Stimulated activated CD4-positive, alpha-beta T cell treated with anti-CD3 and anti-CD28 coated beads, Interleukin-2, amount 100 ng/mL, for 24 hours (primary cell): ENCODE measurements at regions not wholly inside any gene's neighbourhood (a gene's known extent, or its start where the extent isn't known, plus 50 kb on each side); places are given as distances from the start of the nearest gene placed in this dataset.

ENCODE experiments used
- DNase-seq, 2 donors: peaks; one replicate each; pipeline ENCODE4 v3.0.0-alpha.2; 2020

GRCh38 chr10:52653263-52653909, 119.2 kb downstream of the MBL2 start:
- DNase-seq = no peak

- no peak for DNase-seq
These were observed 118.4 kb downstream of the MBL2 start for GRCh38 chr10:52654201-52654600.

- DNase-seq = no peak
These were observed 114.5 kb downstream of the MBL2 start for GRCh38 chr10:52658112-52658511.

- DNase-seq = no peak
These were observed 113.5 kb downstream of the MBL2 start for GRCh38 chr10:52659085-52659484.

GRCh38 chr10:52662256-52662655, 110.3 kb downstream of the MBL2 start:
- no peak for DNase-seq

GRCh38 chr10:52663161-52663560, 109.4 kb downstream of the MBL2 start:
- DNase-seq = no peak

GRCh38 chr10:52664629-52665028, 108.0 kb downstream of the MBL2 start:
- no peak for DNase-seq

GRCh38 chr10:52665821-52666220, 106.8 kb downstream of the MBL2 start:
- no peak for DNase-seq

GRCh38 chr10:52666931-52667330, 105.7 kb downstream of the MBL2 start:
- DNase-seq = no peak

GRCh38 chr10:52668024-52668423, 104.6 kb downstream of the MBL2 start:
- DNase-seq = no peak

GRCh38 chr10:52672880-52673279, 99.7 kb downstream of the MBL2 start:
- no peak for DNase-seq

- DNase-seq = no peak
These were observed 99.1 kb downstream of the MBL2 start for GRCh38 chr10:52673468-52673867.

- no peak for DNase-seq
These were observed 98.1 kb downstream of the MBL2 start for GRCh38 chr10:52674474-52674873.

- no peak for DNase-seq
These were observed 95.5 kb downstream of the MBL2 start for GRCh38 chr10:52677086-52677485.

- no peak for DNase-seq
These were observed 94.0 kb downstream of the MBL2 start for GRCh38 chr10:52678611-52679010.

- DNase-seq = no peak
These were observed 93.5 kb downstream of the MBL2 start for GRCh38 chr10:52679117-52679516.

- no peak for DNase-seq
These were observed 89.8 kb downstream of the MBL2 start for GRCh38 chr10:52682766-52683165.

- DNase-seq = no peak
These were observed 88.8 kb downstream of the MBL2 start for GRCh38 chr10:52683776-52684175.

GRCh38 chr10:52688899-52689298, 83.7 kb downstream of the MBL2 start:
- no peak for DNase-seq

- no peak for DNase-seq
These were observed 76.4 kb downstream of the MBL2 start for GRCh38 chr10:52696232-52696631.

- DNase-seq = no peak
These were observed 70.9 kb downstream of the MBL2 start for GRCh38 chr10:52701647-52702046.

GRCh38 chr10:52703451-52703850, 69.1 kb downstream of the MBL2 start:
- no peak for DNase-seq

GRCh38 chr10:52703898-52704297, 68.7 kb downstream of the MBL2 start:
- no peak for DNase-seq

- no peak for DNase-seq
These were observed 66.1 kb downstream of the MBL2 start for GRCh38 chr10:52706332-52707070.
